Liver (tissue), 8 donors: ENCODE measurements at regions not wholly inside any gene's neighbourhood (a gene's known extent, or its start where the extent isn't known, plus 50 kb on each side); places are given as distances from the start of the nearest gene placed in this dataset.

ENCODE experiments used
- DNase-seq: peaks from one replicate; pipeline ENCODE4 v3.0.0-alpha.2; 2017; ENCODE audit warnings: low spot score
- H3K27ac ChIP-seq, 2 donors: one replicate each; pipeline ENCODE4 v1.7.0; 2013; ENCODE audit warnings: inconsistent platforms in 2 of 2, low read length in 2 of 2, control low read depth in 1 of 2, low read depth in 1 of 2, mild to moderate bottlenecking in 1 of 2
- H3K27me3 ChIP-seq, 4 donors: one replicate each; pipeline versions ENCODE4 v1.6.1 to v1.7.0; 2013; ENCODE audit warnings: low read length in 3 of 4, inconsistent platforms in 1 of 4, mild to moderate bottlenecking in 1 of 4, moderate library complexity in 1 of 4; ENCODE audit not compliant: control insufficient read depth in 4 of 4, insufficient read depth in 4 of 4
- H3K36me3 ChIP-seq, 4 donors: one replicate each; pipeline versions ENCODE4 v1.6.1 to v1.7.0; 2013; ENCODE audit warnings: low read length in 3 of 4, mild to moderate bottlenecking in 3 of 4, low read depth in 1 of 4, moderate library complexity in 1 of 4; ENCODE audit not compliant: control insufficient read depth in 4 of 4, insufficient read depth in 3 of 4
- H3K4me1 ChIP-seq, 4 donors: one replicate each; pipeline versions ENCODE4 v1.6.1 to v1.7.0; 2013; ENCODE audit warnings: low read length in 3 of 4, mild to moderate bottlenecking in 3 of 4, moderate library complexity in 1 of 4; ENCODE audit not compliant: control insufficient read depth in 4 of 4, insufficient read depth in 4 of 4
- H3K4me3 ChIP-seq, 3 donors: one replicate each; pipeline versions ENCODE4 v1.6.1 to v1.7.0; 2013; ENCODE audit warnings: low read length in 3 of 3, control low read depth in 1 of 3, low read depth in 1 of 3, mild to moderate bottlenecking in 1 of 3
- H3K9ac ChIP-seq, 2 donors: one replicate each; pipeline ENCODE4 v1.7.0; 2013; ENCODE audit warnings: low read length in 2 of 2, mild to moderate bottlenecking in 2 of 2, moderate library complexity in 2 of 2, control low read depth in 1 of 2, low read depth in 1 of 2
- H3K9me3 ChIP-seq, 4 donors: one replicate each; pipeline versions ENCODE4 v1.6.1 to v1.7.0; 2013; ENCODE audit warnings: low read length in 3 of 4; ENCODE audit not compliant: control insufficient read depth in 4 of 4
- EGR1 ChIP-seq, 2 donors: IDR thresholded peaks; 2 replicates each; pipeline ENCODE4 v1.6.1; 2016 to 2018; ENCODE audit warnings: antibody characterized with exemption in 2 of 2, low read depth in 2 of 2
- FOXA1 ChIP-seq: IDR thresholded peaks from 2 replicates; pipeline ENCODE4 v1.6.1; 2016; ENCODE audit warnings: antibody characterized with exemption
- FOXA2 ChIP-seq: IDR thresholded peaks from 2 replicates; pipeline ENCODE4 v1.6.1; 2016; ENCODE audit warnings: antibody characterized with exemption
- GABPA ChIP-seq, 2 donors: IDR thresholded peaks in 1 of 2; conservative IDR thresholded peaks in 1 of 2; 2 replicates each; pipeline ENCODE4 v1.6.1; 2016; ENCODE audit warnings: antibody characterized with exemption in 2 of 2, mild to moderate bottlenecking in 1 of 2, moderate library complexity in 1 of 2
- NR2F2 ChIP-seq: IDR thresholded peaks from 2 replicates; pipeline ENCODE4 v1.6.1; 2016; ENCODE audit warnings: antibody characterized with exemption
- RAD21 ChIP-seq, 2 donors: IDR thresholded peaks; 2 replicates each; pipeline ENCODE4 v1.6.1; 2016; ENCODE audit warnings: antibody characterized with exemption in 2 of 2, mild to moderate bottlenecking in 2 of 2
- RXRA ChIP-seq, 2 donors: IDR thresholded peaks; 2 replicates each; pipeline ENCODE4 v1.6.1; 2017 to 2018; ENCODE audit warnings: antibody characterized with exemption in 2 of 2, mild to moderate bottlenecking in 1 of 2
- SP1 ChIP-seq: IDR thresholded peaks from 2 replicates; pipeline ENCODE4 v1.6.1; 2018; ENCODE audit warnings: antibody characterized with exemption, mild to moderate bottlenecking
- TAF1 ChIP-seq: conservative IDR thresholded peaks from 2 replicates; pipeline ENCODE4 v1.6.1; 2016; ENCODE audit warnings: antibody characterized with exemption, mild to moderate bottlenecking
- WGBS: extraction: QIAGEN DNeasy Blood & Tissue Kit; methylation state at CpG from one replicate; pipeline ENCODE4 v1.1.7; 2013; 5-methylcytosine and 5-hydroxymethylcytosine counted together
- TF ChIP-seq, protein P1 (sequence below): fragments of 150-350 bp; IDR thresholded peaks from 2 replicates; pipeline ENCODE4 v1.5.1; 2017; ENCODE audit warnings: improper control_type of control experiment, low read depth, low read length; ENCODE audit not compliant: missing input control
- TF ChIP-seq, protein P2 (sequence below): IDR thresholded peaks from 2 replicates; pipeline ENCODE4 v1.6.1; 2016; ENCODE audit warnings: antibody characterized with exemption
- donor health status: healthy.
- donor health status: healthy.
- donor health status: healthy.
- donor health status: healthy.
- donor health status: healthy.

DNA sequence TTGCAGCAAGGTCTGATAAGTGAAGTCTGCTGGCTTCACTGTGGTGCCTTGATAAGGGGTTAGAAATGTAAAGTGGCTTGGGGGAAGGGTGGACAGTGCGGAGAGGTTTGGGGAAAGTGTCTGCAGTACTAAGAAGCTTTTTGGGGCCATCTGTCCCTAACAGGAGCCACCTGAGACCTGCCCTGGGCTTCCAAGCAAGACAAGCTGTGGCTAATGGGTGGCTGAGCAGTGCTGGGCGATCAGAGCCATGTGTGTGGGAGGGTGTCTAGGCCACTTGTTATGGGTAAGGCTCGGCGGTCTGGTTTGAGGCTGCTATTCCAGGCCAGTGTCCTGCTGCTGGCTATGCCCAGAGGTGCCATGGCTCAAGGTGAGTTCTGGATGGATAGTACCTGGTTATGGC lies 185.4 kb upstream of the MTMR8 start:
- peak; percentile 33 for DNase-seq
- H3K4me3 ChIP-seq = no peak overlapping the region
- TF ChIP-seq EGR1 (IDR thresholded peaks at IDR 0.05; ENCODE audit: low read depth in 2 of 2) (no peak), RAD21 (IDR thresholded peaks at IDR 0.05) (no peak), NR2F2 (no peak)
- TF ChIP-seq, protein P1, sequence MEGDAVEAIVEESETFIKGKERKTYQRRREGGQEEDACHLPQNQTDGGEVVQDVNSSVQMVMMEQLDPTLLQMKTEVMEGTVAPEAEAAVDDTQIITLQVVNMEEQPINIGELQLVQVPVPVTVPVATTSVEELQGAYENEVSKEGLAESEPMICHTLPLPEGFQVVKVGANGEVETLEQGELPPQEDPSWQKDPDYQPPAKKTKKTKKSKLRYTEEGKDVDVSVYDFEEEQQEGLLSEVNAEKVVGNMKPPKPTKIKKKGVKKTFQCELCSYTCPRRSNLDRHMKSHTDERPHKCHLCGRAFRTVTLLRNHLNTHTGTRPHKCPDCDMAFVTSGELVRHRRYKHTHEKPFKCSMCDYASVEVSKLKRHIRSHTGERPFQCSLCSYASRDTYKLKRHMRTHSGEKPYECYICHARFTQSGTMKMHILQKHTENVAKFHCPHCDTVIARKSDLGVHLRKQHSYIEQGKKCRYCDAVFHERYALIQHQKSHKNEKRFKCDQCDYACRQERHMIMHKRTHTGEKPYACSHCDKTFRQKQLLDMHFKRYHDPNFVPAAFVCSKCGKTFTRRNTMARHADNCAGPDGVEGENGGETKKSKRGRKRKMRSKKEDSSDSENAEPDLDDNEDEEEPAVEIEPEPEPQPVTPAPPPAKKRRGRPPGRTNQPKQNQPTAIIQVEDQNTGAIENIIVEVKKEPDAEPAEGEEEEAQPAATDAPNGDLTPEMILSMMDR = no peak
- 64% methylated on average over 4 of the region's 4 CpGs for WGBS
- no peaks in the 10 kb centered on the region for H3K4me1 ChIP-seq
- H3K9me3 ChIP-seq = peaks cover 0 to 4% (median 0%) of the 10 kb centered on the region in 4 donors
- H3K27me3 ChIP-seq = peaks cover 0 to 6% (median 0%) of the 10 kb centered on the region in 4 donors
- H3K9ac ChIP-seq = no peak overlapping the region
- no peaks in the 10 kb centered on the region for H3K36me3 ChIP-seq
- H3K27ac ChIP-seq = no peak overlapping the region

DNA sequence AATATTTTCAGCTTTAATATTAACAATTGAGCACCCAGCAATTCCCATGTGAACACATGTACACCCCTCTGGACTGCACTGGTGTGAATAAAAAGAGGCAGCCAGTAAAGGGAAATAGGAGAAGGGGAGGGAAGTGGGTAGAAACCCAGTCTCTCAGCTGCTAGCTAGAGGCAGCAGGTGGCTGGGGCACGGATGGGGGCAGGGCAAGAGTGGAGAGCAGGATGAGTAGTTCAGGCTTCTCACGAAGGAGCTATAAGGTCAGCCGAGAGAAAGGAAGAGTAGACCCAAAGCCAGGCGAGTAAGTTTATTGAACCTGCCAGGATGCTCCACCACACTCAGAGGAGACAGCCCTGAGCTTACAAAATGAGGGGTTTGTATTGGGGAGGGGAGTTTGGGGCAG lies 184.8 kb upstream of the MTMR8 start:
- no peaks in the 10 kb centered on the region for H3K36me3 ChIP-seq
- peaks cover 0 to 4% (median 0%) of the 10 kb centered on the region in 4 donors for H3K9me3 ChIP-seq
- peaks cover 0 to 2% (median 0%) of the 10 kb centered on the region in 4 donors for H3K27me3 ChIP-seq
- H3K9ac ChIP-seq = no peak overlapping the region
- TF ChIP-seq, protein P1 = no peak
- no peak overlapping the region for H3K27ac ChIP-seq
- 7% methylated on average over 4 of the region's 4 CpGs for WGBS
- H3K4me1 ChIP-seq = no peaks in the 10 kb centered on the region
- no peak overlapping the region for H3K4me3 ChIP-seq
- no peak for DNase-seq

DNA sequence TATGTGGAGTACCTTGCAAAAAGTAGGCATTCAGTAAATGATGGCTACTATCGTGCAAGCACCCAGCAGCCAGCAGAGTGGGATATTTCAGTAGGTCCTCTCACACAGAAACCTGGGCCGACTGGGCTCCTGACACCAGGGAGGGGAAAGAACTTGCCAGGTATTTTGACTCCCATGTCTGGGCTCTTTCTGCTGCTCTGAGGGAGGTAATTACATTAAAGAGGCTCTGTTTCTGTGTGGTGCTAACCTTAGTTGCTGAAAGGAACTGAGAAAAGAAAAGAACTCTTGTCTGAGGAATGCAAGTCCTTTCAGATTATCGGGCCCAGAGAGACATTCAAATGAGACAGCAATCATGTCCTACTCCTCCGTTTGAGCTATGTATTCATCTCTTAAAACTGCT lies 175.8 kb upstream of the MTMR8 start:
- DNase-seq = no peak
- TF ChIP-seq RXRA (IDR thresholded peaks at IDR 0.05) = no peak
- no peak for TF ChIP-seq TAF1
- TF ChIP-seq, protein P2, sequence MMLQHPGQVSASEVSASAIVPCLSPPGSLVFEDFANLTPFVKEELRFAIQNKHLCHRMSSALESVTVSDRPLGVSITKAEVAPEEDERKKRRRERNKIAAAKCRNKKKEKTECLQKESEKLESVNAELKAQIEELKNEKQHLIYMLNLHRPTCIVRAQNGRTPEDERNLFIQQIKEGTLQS = no peak
- TF ChIP-seq SP1 = no peak
- TF ChIP-seq GABPA (IDR thresholded peaks at IDR 0.05 in 1 of 2, conservative IDR thresholded peaks at IDR 0.05 in 1 of 2) = no peak
- TF ChIP-seq FOXA1 = no peak
- TF ChIP-seq FOXA2 = no peak
- TF ChIP-seq RAD21 (IDR thresholded peaks at IDR 0.05) = no peak
- no peaks in the 10 kb centered on the region for H3K4me1 ChIP-seq
- no peaks in the 10 kb centered on the region for H3K27me3 ChIP-seq
- H3K9me3 ChIP-seq = peaks cover 0 to 4% (median 0%) of the 10 kb centered on the region in 4 donors
- no peak overlapping the region for H3K27ac ChIP-seq
- H3K36me3 ChIP-seq = no peaks in the 10 kb centered on the region
- 47% methylated on average over 4 of the region's 4 CpGs for WGBS
- no peak overlapping the region for H3K9ac ChIP-seq
- no peak overlapping the region for H3K4me3 ChIP-seq
